GM10248 (cell line): ENCODE measurements at regions not wholly inside any gene's neighbourhood (a gene's known extent, or its start where the extent isn't known, plus 50 kb on each side); places are given as distances from the start of the nearest gene placed in this dataset.

Source experiments
- CTCF ChIA-PET: fragments of 300-600 bp; sonication (Branson Sonifier 250); formaldehyde crosslinking; extraction: SDS; loops from one replicate; lab custom pipeline; 2021; ENCODE audit warnings: antibody characterized with exemption; lab: Yijun Ruan, JAX
- POLR2A ChIA-PET: fragments of 350-650 bp; sonication (Branson Sonifier 250); formaldehyde crosslinking; extraction: SDS; loops from one replicate; lab custom pipeline; 2020; ENCODE audit warnings: antibody characterized with exemption; lab: Yijun Ruan, JAX
- DNase-seq: peaks from one replicate; pipeline ENCODE4 v3.0.0; 2012; ENCODE audit errors: extremely low spot score
- TF ChIP-seq, protein P1 (sequence below): IDR thresholded peaks from 2 replicates; pipeline ENCODE4 v1.5.1; 2012; ENCODE audit warnings: mild to moderate bottlenecking, low read depth; ENCODE audit errors: extremely low read depth, missing control alignments, control extremely low read depth

GRCh38 chr1:104136621-104137020 is 386.9 kb downstream of the AMY1C start:
- TF ChIP-seq, protein P1, sequence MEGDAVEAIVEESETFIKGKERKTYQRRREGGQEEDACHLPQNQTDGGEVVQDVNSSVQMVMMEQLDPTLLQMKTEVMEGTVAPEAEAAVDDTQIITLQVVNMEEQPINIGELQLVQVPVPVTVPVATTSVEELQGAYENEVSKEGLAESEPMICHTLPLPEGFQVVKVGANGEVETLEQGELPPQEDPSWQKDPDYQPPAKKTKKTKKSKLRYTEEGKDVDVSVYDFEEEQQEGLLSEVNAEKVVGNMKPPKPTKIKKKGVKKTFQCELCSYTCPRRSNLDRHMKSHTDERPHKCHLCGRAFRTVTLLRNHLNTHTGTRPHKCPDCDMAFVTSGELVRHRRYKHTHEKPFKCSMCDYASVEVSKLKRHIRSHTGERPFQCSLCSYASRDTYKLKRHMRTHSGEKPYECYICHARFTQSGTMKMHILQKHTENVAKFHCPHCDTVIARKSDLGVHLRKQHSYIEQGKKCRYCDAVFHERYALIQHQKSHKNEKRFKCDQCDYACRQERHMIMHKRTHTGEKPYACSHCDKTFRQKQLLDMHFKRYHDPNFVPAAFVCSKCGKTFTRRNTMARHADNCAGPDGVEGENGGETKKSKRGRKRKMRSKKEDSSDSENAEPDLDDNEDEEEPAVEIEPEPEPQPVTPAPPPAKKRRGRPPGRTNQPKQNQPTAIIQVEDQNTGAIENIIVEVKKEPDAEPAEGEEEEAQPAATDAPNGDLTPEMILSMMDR = no peak
- no peak for DNase-seq
- POLR2A ChIA-PET = no interaction called here
- CTCF ChIA-PET = no interaction called here

GRCh38 chr1:104156738-104157137 is 407.0 kb downstream of the AMY1C start:
- ChIA-PET CTCF (interaction anchor here (1.4 to 1.6 kb wide), 2 partner anchors 11 to 367 kb away, joined by 3 to 6 read pairs; no protein-coding TSS in a partner anchor), POLR2A (no interaction called here)
- TF ChIP-seq, protein P1 = no peak
- no peak for DNase-seq

DNA sequence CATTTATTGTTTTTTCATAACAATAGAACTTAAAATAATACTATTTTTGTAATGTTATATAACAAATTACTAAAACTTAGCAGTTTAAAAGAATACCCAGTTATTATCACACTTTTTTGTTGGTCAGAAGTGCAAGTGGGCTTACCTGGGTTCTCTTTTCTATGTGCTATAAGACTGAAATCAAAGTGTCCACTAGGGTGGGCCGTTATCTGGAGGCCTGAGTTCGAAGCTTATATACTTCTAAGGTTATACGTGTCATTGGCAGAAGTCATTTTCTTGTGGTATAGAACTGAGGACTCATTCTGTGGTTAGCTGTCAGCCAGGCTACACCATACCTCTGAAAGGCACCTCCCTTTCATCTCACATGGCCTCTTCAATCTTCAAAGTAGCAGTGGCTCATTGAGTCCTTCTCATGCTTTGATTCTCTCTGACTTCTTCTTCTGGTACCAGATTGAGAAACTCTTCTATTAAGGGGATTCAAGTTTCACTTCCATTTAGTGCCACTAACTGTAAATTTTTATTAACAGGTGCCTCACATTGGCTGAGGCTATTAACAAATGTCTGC is 414.3 kb downstream of the AMY1C start:
- DNase-seq = no peak
- ChIA-PET CTCF (no interaction called here), POLR2A (no interaction called here)
- TF ChIP-seq, protein P1 = no peak

DNA sequence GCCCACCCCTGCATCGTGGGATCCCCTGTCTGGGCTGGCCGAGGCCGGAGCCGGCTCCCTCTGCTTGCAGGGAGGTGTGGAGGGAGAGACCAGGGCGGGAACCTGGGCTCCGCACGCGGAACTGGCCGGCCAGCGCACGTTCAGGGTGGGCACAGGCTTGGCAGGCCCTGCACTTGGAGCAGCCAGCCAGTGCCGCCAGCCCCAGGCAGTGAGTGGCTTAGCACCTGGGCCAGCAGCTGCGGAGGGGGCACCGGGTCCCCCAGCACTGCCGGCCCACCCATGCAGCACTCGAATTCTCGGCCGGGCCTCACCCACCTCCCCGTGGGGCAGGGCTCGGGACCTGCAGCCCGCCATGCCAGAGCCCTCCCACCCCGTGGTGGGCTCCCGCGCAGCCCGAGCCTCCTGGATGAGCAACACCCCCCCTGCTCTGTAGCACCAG is 422.6 kb downstream of the AMY1C start:
- TF ChIP-seq, protein P1 = no peak
- POLR2A ChIA-PET = no interaction called here
- no peak for DNase-seq
- CTCF ChIA-PET = no interaction called here

- TF ChIP-seq, protein P1 = no peak
- ChIA-PET CTCF (no interaction called here), POLR2A (no interaction called here)
- DNase-seq = no peak
Observed at GRCh38 chr1:104182251-104182650, 432.6 kb downstream of the AMY1C start.

- CTCF ChIA-PET = no interaction called here
- TF ChIP-seq, protein P1 = no peak
- DNase-seq = no peak
- POLR2A ChIA-PET = no interaction called here
Observed at GRCh38 chr1:104189207-104189606, 439.5 kb downstream of the AMY1C start.
